ENCODE measurements at regions not wholly inside any gene's neighbourhood (a gene's known extent, or its start where the extent isn't known, plus 50 kb on each side); places are given as distances from the start of the nearest gene placed in this dataset.
"Not testable (repeated sequence)": the region's sequence is repeated elsewhere in the genome, so short reads cannot be mapped to it uniquely, and the experiment has no call there.

DNA sequence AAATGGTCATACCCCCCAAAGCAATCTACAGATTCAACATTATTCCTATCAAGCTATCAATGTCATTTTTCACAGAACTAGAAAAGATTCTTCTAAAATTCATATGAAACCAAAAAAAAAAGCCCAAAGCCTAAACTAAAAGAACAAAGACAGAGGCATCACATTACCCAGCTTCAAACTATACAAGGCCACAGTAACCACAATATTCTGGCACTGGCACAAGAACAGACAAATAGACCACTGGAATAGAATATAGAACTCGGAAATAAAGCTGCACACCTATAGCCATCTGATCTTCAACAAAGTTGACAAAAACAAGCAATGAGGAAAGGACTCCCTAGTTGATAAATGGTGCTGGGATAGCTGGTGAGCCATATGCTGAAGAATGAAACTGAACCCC lies 89.2 kb upstream of the PCED1B start:
- DNase-seq, result no peak

DNA sequence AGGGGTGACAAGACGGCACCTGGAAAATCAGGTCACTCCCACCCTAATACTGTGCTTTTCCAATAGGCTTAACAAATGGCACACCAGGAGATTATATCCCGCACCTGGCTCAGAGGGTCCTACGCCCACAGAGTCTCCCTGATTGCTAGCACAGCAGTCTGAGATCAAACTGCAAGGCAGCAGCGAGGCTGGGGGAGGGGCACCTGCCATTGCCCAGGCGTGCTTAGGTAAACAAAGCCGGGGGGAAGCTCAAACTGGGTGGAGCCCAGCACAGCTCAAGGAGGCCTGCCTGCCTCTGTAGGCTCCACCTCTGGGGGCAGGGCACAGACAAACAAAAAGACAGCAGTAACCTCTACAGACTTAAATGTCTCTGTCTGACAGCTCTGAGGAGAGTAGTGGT lies 87.4 kb upstream of the PCED1B start:
- not testable (repeated sequence) for DNase-seq

DNA sequence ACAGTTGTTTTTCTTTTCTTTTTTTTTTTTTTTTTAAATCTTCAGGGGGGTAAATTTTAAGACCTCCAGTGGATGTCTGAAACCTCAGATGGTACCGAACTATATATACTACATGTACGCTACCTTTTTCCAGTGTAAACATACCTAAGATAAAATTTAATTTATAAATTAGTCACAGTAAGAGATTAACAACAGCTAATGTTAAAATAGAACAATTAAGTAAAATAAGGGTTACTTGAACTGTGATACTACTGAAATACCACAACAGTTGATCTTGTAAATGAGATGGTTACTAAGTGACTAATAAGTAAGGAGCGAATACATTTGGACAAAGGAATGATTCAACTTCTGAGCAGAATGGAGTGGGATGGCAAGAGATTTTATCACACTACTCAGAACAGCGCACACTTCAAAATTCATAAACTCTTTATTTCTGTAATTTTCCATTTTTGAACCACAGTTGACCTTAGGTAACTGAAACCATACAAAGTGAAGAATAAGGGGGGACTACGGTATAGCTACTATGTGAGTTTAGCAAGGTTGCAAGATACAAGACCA lies 80.5 kb upstream of the PCED1B start:
- DNase-seq, result no peak

DNA sequence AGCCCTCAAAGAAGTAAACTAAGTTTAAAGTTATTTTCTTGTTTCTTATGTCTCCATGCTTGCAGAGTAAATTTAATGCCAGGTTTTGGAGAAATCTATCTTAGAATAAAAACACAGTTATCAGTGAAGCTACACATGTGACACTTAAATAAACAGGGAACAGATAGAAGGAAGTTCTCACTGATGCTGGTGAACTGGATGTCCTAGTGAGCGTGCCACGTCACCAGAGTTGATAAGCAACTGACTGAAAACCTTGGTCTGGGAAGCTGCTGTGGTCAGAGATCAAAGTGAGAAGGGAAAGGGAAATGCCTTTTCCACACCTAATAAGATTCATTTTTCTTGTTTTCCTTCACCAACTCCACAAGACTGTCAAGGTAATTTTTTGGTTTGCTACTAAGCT lies 74.8 kb upstream of the PCED1B start:
- DNase-seq, result no peak

DNA sequence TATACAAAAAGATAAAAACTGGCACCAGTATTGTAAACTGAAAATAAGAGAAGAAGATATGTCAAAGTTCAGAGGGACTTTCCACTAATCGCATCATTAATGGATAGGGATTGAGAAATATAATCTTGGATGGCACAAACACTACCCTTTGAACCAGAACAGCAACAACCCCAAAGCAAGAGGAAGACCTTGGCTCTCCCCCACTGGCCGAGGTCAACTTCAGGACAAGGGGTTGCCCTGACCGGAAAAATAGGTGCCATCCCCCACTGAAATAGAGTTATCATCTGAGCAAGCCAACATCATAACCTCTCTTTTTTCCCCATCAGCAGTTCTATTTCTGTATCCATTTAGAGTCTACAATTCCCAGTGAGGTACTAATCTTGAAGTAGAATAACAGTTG lies 72.4 kb upstream of the PCED1B start:
- no peak for DNase-seq

DNA sequence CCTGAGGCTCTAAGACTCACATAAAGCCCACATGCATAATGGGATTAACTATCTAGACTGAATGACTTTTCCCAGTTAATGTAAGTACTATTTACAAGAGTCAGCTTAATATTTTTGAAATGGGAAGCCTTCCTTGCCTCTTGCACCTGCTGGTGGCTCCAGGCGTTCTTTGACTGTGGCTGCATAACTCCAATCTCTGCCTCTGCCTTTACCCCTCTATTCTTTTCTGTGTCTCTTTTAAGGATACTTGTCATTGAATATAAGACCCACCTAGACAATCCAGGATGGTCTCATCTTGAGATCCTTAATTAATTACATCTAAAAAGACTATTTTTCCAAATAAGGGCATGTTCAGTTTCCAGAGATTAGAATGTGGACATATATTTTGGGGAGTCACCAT lies 66.9 kb upstream of the PCED1B start:
- no peak for DNase-seq

DNA sequence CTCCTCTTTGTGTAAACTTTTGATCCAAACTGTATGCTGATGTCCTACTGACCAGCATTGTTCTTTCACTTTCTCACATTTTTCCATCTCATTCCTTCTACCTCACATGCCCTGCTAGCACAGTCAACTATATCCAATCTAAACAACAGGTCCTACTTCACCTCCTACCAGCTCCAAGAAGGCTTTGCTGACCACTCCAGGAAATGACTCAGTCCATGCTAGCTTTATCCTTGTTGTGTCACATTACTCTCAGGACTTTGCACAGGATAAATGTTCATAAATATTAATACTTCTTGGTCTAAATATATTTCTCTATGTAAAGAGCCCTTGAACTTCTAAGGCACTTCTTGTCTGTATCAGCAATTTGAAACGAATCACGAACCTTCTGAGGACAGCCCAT lies 64.9 kb upstream of the PCED1B start:
- DNase-seq, result no peak

DNA sequence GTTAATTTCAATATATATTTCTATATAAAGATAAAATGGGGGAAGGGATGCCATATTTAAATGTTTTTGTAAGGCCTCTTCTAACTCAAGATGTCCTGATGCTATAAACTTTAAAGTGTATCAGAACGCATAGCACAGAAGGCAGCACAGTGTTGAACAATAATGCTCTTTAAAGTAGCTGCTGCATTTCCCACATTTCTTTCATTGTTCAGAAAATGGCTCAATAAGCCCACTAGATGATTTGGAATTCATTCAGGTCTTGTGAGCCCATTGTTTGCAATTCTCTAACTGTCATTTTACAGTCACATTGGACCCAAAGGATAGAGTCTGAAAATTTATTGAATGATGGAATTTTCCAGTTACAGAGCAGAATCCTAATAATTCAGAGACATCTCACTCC lies 64.0 kb upstream of the PCED1B start:
- no peak for DNase-seq

DNA sequence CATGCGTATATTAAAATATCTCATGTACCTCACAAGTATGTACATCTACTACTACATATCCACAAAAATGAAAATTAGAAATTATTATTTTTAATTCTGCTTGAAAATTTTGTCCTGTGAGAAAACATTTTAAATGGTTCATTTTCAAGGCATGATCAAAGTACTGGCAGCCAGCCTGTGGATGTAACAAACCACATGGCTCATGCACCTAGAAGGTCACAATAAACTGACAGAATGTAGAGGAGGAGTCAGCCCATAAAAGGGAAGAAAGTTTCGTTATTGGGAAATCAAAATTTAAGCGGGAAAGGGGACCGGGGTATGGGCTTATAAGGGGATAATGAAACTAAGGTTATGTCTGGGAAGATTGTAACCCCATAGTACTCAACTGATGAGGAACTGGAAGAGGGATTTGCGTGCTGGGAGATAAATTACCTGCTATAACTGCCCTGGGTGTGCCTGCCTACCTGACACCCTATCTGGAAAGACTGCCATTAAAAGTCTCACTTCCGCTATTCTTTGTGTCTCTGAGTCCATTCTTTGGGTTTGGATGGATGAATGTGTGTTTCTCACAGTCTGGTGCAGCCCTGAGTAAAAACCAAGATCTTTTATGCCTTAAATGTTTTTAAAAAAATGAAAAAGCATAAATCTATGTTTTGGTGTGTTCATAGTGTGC lies 62.2 kb upstream of the PCED1B start:
- no peak for DNase-seq

DNA sequence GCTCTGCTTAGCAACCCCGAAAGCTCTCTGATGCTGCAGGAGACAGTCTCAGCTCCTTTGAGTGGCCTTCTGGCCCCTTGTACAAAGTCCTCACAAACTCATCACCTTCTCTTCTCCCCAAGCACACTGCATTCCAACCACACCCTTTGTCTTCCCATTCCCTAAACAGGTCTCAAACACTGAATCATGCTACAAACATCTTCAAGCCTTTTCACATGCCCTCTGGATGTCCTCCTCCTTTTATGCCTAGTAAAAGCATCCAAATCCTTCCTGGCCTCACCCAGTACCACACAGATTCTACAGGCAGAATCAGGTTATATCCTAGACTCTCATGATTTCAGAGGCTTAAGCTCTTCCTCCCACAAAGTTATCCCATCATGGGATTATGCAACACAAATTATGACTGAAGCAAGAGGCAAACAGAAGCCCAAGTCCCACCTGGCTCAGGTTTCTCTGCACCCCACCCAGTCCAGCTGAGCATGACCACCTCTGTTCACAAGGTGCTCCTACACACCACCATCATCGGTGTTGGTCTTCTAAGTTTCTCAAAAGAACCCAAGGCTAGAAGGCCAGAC lies 61.4 kb upstream of the PCED1B start:
- DNase-seq, result no peak

DNA sequence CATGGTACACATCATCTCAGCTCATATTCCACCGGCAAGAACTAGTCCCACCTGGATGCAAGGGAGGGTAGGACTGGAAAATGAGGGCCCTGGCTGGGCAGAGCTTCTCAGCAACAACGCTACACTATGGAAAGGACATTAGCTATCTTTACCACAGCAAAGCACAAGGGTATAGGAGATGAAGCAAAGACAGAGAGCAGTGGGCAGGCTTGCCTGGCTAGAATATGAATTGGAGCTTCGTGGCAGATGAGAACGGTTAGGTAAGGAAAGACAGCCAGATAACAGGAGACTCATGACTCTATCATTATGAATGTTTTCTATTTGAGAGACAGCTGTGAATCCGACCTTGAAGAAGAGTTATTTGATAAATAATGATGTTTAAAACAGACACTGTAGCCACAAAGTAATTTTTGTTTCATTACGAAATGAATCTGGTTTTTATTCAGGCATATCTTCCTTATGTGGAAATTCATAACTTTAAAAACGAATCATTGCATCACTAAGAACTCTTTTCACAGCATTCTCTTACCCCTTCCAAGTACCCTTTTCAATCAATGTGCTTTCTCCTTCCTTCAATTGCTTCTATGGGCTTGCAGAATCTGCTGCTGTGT lies 59.1 kb upstream of the PCED1B start:
- DNase-seq, result no peak

DNA sequence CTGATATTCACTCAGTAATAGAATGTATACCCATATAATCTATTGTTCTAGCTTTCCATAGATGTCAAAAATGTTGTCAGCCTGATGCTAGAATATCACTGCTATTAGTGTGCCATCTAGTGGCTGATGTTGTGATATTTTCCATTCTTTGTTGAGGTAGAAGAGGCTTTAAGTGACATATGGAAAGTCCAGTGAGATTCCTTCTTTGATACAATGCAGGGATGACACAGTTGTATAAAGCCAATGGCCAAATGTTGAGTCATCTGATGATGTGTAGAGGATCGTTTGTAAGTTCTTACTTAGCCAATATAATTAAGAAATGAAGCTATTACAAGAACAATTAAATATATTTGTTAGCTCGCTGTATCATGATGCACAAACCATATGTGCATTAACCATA lies 58.1 kb upstream of the PCED1B start:
- DNase-seq, result no peak

DNA sequence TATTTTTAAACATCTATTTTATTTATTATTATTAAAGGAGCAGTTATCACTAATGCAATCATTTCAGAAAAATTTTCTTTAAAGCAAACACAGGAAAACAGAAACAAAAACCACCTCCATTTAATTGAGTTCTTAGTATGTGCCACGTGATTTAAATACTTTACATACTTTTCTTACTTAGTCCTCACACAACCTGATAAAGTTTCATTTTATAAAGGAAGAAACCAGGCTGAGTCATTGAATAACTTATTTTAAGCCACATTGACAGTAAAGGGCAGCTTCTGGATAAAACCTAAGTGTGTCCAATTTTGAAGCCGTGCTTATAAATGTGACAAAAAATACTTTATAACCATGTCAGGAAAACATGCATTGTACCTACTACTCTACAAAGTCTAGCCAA lies 57.1 kb upstream of the PCED1B start:
- no peak for DNase-seq

DNA sequence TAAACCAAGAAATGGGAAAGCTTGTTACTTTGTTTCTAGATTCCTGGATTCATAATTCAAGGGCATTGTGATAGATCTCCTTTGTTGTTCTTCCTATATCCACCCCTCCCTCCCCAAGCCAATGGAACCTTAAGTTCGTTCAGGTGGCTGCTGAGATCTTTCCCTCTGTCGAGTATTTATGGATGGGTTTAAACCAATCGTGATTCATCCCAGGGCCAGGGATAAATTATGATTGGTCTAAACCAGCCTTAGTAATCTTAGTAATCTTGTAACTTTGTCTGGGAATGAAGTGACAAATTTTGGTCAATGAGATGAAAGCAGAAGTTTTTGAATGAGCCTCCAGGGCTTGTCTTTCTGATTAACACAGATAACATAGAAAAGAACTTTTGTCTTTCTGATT lies 56.1 kb upstream of the PCED1B start:
- no peak for DNase-seq

DNA sequence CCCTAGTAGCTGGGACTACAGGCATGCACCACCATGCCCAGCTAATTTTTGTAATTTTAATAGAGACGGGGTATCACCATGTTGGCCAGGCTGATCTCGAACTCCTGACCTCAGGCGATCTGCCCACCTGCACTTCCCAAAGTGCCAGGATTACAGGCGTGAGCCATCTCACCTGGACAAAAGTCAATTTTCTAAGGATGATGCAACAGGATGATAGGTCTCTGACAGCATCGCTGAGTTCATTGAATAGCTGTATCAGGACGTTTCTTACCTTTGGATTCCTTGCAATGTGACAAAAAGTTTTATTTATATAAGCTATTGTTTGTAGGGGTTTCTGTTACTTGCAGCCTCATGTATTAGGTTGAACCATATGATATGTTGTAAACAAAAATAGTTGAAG lies 55.5 kb upstream of the PCED1B start:
- no peak for DNase-seq

DNA sequence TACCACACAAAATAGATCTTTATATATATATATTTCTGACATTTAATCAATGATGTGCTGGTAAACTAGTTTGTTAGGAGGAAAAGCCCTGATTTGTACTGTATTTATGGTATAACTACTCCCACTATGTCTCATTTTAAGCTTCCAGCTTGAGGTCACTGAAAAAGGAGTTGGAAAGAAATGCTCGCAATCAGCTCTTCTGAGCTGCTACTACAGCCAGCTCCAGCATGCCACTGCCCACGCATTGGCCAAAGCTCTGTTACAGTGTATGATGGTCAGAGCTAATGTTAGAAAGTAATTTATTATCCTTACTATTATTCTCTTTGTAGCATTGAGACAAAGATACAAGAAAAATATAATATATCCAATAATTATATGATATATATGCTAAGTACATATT lies 55.0 kb upstream of the PCED1B start:
- no peak for DNase-seq

DNA sequence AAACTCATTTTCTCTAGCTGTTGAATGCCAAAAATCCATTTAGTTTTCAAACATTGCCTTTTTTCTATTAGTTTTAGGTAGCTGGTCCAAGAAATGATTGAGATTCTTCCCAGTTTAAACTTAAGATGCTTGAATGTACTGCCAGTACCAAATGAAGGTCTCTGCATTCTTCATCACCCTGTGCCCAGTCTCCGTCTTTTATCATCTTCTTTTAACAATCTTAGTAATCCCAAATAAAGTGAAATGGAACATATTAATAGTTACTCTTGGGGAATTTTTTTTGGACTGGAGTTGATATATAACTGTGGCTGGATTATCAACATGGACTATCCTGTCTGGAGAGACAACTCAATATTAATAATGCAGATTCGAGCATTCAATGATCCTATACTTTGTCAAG lies 54.1 kb upstream of the PCED1B start:
- no peak for DNase-seq

DNA sequence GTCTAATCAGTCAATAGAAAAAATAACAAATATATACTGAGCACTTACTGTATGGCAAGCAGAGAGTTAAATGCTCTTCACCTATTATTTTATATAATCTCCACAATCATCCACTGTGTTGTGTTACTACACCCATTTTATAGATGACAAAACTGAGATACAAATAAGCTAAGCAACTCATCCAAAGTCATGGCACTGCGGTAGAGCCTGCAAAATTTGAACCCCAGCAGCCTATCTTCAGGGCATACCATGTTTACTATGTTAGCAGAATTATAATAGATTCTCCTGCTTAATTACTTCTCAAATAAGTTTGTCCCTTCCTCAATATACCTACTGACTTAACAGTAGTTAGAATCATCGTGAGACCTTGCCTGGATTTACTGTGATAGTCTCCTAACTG lies 53.6 kb upstream of the PCED1B start:
- DNase-seq, result no peak

DNA sequence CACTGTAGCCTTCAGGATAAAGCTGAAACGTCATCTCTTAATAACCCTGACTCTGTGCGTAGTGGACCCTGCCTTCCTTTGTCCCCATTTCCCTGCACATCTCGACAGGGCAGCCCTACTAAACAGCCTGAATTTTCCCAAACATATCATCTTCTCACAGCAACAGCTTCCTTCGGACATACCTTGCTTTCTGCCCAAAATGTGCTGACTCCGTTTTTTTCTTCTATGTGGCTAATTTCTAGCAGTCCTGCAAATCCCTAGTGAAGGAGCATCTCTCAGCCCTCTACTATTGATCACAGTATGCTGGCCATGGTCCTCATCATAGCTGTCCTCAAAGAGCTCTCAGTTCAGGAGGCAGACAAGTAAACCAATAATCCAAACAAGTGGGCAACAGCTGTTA lies 53.1 kb upstream of the PCED1B start:
- no peak for DNase-seq
